ENCODE measurements at regions not wholly inside any gene's neighbourhood (a gene's known extent, or its start where the extent isn't known, plus 50 kb on each side); places are given as distances from the start of the nearest gene placed in this dataset.

DNA sequence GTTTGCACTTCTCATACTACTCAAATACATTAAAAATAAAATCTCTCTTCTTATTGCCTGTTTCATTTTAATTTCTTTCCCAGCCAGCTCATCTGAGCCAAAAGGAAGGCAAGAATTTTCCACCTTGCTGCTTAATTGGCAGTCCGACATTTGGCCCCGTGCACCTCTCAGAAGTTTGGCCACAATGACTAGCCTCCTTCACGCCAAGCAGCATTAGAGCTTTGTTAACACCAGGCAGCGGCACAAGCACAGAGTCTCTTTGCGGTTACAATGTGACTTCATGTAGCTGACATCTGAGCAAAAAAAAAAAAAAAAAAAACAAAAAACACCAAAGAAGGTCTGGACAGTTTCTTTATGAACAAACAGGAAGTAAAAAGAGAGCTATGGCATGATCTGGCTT lies 248.9 kb downstream of the OSR1 start:
- TF ChIP-seq, protein P1, sequence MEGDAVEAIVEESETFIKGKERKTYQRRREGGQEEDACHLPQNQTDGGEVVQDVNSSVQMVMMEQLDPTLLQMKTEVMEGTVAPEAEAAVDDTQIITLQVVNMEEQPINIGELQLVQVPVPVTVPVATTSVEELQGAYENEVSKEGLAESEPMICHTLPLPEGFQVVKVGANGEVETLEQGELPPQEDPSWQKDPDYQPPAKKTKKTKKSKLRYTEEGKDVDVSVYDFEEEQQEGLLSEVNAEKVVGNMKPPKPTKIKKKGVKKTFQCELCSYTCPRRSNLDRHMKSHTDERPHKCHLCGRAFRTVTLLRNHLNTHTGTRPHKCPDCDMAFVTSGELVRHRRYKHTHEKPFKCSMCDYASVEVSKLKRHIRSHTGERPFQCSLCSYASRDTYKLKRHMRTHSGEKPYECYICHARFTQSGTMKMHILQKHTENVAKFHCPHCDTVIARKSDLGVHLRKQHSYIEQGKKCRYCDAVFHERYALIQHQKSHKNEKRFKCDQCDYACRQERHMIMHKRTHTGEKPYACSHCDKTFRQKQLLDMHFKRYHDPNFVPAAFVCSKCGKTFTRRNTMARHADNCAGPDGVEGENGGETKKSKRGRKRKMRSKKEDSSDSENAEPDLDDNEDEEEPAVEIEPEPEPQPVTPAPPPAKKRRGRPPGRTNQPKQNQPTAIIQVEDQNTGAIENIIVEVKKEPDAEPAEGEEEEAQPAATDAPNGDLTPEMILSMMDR (IDR thresholded peaks at IDR 0.05; ENCODE audit: borderline replicate concordance): no peak
- Histone ChIP-seq H3K27ac (replicated peaks) (no peak overlapping the region), H3K4me1 (no peaks in the 10 kb centered on the region), H3K9me3 (replicated peaks) (no peaks in the 10 kb centered on the region), H3K27me3 (ENCODE audit: low read depth) (no peaks in the 10 kb centered on the region), H3K36me3 (no peaks in the 10 kb centered on the region), H3K4me3 (no peak overlapping the region)
- intact Hi-C loops (cut with micrococcal nuclease): no loop called here
- DNase-seq: no peak

DNA sequence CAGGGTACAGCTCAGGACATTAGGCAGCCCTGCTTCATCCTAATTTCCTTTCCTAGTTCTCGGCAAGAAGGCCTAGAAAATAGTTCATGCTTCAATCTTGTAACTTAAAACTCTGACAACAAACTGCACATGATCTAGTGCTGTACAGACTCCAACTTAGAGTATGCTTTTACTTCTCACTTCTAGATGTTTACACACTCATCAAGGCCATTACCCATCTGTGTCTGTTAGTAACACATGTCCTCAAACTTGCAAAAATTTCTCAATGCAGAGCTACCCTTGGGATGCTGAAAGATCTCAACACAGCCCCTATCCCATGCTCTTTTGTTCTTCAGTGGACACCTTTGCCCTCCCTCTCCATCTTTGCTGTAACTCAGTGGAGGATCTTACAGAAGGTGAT lies 252.0 kb downstream of the OSR1 start:
- H3K27ac ChIP-seq (replicated peaks): no peak overlapping the region
- no peaks in the 10 kb centered on the region for H3K4me1 ChIP-seq
- intact Hi-C loops (cut with micrococcal nuclease): no loop called here
- H3K4me3 ChIP-seq: no peak overlapping the region
- no peaks in the 10 kb centered on the region for H3K27me3 ChIP-seq (ENCODE audit: low read depth)
- no peaks in the 10 kb centered on the region for H3K9me3 ChIP-seq (replicated peaks)
- no peaks in the 10 kb centered on the region for H3K36me3 ChIP-seq
- DNase-seq: no peak
- TF ChIP-seq, protein P1 (IDR thresholded peaks at IDR 0.05; ENCODE audit: borderline replicate concordance): no peak

DNA sequence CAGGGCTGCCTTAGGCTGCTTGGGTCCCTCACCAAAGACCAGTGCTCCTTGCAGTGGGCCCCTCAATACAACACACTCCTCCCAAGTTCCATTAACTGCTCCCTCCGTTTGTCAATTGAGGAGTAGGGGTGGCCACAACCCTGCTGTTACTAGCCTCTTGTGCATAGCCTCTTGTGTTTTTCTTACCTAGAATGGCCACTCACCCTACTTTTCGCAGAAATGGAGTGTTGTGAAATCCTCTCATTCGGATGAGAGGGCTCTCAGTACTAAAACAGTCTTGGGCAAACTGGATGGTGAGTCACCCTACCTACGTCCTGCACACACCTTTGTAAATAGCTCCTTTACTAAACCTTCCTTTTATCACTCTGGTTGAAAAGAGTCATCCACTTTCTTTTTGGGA lies 253.9 kb downstream of the OSR1 start:
- Histone ChIP-seq H3K27ac (replicated peaks) (no peak overlapping the region), H3K4me1 (no peaks in the 10 kb centered on the region), H3K9me3 (replicated peaks) (no peaks in the 10 kb centered on the region), H3K27me3 (ENCODE audit: low read depth) (no peaks in the 10 kb centered on the region), H3K4me3 (no peak overlapping the region), H3K36me3 (no peaks in the 10 kb centered on the region)
- DNase-seq: no peak
- TF ChIP-seq, protein P1 (IDR thresholded peaks at IDR 0.05; ENCODE audit: borderline replicate concordance): no peak
- intact Hi-C loops (cut with micrococcal nuclease): no loop called here

DNA sequence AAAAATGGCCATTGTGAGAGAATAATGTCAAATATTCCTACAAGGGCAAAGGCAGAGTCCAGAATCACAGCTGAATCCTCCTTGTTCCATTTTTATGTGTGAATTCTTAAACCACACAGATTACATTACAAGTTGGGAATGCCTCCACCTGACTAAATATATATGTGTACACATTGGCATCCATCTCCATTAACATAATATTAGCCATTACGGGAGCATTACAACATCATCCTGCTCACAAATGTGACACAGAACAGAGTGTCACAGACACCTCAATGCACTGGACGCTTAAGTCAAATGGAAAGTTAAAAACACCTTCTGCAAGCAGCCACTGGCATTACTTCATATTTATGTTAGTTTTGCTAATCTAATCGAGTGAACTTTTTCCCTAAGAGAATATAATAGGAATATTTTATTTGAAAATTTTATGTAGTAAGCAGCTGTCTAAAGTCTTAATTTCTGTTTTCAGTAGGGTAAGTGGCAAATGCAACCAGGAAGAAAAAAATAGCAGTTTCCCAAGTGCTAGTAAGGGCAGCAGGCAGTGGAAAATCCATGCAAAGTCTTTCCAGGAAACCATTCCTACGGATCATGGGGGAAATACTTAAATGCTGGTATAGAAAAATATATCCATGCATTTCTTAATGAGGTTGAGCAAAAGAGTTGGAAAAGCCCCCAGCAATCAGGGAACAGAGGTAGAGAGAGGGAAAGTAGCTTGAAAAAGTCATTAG lies 255.6 kb downstream of the OSR1 start:
- TF ChIP-seq, protein P1 (IDR thresholded peaks at IDR 0.05; ENCODE audit: borderline replicate concordance): no peak
- Histone ChIP-seq H3K4me1 (no peaks in the 10 kb centered on the region), H3K27me3 (ENCODE audit: low read depth) (no peaks in the 10 kb centered on the region), H3K27ac (replicated peaks) (no peak overlapping the region), H3K4me3 (no peak overlapping the region), H3K9me3 (replicated peaks) (no peaks in the 10 kb centered on the region), H3K36me3 (no peaks in the 10 kb centered on the region)
- intact Hi-C loops (cut with micrococcal nuclease): no loop called here
- DNase-seq: no peak

DNA sequence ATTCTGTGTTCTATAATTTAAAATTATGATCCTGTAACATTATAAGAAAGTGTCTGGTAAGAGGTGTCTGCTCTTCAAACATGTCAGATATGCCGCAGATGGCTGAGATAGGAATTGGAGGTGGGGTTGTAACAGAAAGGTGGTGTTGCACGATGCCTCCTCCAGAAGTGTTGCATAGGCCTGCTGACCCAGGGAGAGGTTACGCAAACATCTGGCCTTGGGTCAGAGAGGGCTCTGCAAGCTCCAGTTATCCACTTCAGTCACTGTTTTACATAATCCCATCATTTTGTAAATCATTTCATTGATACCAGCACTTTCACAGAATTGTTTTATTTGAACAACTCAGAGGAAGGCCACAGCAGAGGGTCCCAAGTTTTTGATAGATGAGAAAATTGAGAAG lies 256.5 kb downstream of the OSR1 start:
- Histone ChIP-seq H3K4me1 (no peaks in the 10 kb centered on the region), H3K27me3 (ENCODE audit: low read depth) (no peaks in the 10 kb centered on the region), H3K36me3 (no peaks in the 10 kb centered on the region), H3K27ac (replicated peaks) (no peak overlapping the region), H3K9me3 (replicated peaks) (no peaks in the 10 kb centered on the region), H3K4me3 (no peak overlapping the region)
- TF ChIP-seq, protein P1 (IDR thresholded peaks at IDR 0.05; ENCODE audit: borderline replicate concordance): no peak
- no peak for DNase-seq
- intact Hi-C loops (cut with micrococcal nuclease): no loop called here
